Activated naive CD4-positive, alpha-beta T cell (primary cell): ENCODE measurements at regions not wholly inside any gene's neighbourhood (a gene's known extent, or its start where the extent isn't known, plus 50 kb on each side); places are given as distances from the start of the nearest gene placed in this dataset.
"Not testable (repeated sequence)": the region's sequence is repeated elsewhere in the genome, so short reads cannot be mapped to it uniquely, and the experiment has no call there.

Source experiments
- DNase-seq, 4 experiments: peaks; one replicate each; lab custom pipeline; 2025; lab: John Stamatoyannopoulos, UW

DNA sequence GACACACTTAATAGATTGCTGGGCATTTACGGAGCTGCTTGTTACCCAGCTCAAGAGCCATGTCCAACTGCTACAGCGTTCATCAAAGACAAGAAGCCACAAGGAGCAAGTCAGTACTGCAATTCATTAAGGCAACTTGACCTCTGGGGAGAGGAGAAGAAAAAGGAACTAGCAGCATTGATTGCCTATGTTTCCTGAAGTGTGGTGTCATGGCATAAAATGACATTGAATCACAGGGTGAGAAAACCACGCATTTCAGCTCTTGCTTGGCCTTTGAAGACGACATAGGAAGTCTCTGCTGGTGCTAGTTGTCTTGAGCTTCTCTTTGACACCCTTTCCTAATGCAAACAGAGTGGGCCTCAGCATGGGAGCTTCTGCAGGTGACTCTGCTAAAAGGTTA, 139.1 kb downstream of the CDH26 start:
- DNase-seq = no peak

DNA sequence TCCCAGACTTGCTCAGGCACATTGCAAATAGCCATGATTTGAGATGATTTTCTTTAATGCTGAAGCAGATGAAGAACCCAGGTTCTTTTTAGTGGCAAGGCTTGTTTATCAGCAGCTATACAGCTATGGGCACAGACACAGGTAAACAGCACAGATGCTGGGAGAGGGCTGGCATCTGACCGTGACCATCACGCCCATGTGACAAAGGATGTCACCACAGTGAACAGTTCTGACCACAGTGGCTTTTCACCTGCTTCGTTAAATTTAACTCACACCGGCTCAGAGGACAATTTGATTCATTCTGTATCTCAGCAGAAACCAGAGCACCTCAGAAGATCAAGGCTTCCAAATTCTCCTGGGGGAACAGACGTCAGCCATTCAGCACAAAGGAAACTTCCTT, 142.6 kb downstream of the CDH26 start:
- no peak for DNase-seq

DNA sequence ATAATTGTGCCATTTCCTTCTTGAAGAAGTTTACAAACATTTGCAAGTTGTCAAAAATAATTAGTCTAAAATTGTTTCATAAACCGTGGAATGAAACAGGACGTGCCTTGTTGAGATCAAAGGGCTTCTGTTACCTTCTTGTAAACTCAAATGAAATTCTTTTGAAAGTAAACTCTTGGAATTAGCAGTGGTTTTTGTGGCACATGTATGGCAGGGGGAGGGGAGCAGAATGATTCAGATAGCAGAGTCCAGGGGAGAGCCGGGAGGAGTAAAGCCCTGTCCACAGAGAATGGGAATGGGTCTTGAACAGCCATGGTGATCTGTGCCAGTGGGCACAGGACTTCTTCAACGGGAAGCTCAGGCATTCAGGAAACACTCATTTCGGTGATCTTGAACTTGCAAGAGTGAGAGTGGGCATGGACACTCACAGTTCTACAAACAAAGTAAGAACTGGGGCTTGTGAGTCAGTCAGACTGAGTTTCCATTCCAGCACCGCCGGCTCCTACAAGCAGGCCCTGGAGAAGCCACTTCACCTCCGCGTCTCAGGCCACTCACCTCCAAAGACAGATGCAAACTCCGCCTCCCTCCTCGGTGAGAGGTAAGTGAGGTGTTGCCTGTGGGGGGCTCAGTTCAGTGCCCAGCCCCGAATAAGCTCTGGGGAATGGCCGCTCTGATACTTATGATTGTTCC, 143.1 kb downstream of the CDH26 start:
- DNase-seq = no peak

DNA sequence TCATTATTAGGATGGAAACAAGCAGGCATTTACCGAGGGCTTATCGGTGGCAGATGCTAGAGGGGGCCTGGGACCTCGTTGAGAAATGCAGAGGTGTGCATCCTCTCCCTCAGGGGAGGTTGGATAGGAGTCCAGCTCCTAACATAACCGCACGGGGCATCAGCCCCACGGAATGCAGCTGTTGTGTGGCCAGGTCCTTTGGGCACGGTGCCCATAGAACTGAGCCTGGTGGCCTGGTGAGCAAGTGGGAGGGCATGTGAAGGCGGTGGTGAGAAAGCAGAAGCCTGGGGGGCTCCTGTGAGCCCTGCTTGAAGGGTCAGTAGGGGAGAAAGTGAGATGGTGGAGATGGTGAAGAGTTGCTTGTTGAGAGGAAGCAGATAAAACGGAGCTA, 143.7 kb downstream of the CDH26 start:
- no peak for DNase-seq

DNA sequence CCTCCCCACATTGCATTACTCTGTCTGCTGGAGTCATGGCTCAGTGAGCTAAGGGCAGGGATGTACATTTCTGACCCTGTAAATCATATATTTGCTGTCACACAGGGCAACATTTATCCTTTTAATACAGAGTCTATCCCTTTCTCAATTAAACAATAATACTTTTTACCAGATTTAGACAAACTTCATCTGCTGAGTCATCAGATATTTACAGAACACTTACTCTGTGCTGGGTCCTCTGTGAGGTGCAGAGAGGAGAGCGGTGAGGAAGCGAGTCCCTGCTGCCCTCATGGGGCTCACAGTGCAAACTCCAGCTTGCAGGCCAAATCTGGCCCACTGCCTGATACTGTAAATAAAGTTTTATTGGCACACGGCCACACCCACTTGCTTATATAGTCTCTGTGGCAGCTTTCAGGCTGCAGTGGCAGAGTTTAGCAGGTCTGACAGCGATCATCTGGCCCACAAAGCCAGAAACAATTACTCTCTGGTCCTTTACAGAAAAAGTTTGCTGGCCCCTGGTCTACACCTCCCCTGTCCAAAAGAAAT, 144.5 kb downstream of the CDH26 start:
- DNase-seq = no peak

DNA sequence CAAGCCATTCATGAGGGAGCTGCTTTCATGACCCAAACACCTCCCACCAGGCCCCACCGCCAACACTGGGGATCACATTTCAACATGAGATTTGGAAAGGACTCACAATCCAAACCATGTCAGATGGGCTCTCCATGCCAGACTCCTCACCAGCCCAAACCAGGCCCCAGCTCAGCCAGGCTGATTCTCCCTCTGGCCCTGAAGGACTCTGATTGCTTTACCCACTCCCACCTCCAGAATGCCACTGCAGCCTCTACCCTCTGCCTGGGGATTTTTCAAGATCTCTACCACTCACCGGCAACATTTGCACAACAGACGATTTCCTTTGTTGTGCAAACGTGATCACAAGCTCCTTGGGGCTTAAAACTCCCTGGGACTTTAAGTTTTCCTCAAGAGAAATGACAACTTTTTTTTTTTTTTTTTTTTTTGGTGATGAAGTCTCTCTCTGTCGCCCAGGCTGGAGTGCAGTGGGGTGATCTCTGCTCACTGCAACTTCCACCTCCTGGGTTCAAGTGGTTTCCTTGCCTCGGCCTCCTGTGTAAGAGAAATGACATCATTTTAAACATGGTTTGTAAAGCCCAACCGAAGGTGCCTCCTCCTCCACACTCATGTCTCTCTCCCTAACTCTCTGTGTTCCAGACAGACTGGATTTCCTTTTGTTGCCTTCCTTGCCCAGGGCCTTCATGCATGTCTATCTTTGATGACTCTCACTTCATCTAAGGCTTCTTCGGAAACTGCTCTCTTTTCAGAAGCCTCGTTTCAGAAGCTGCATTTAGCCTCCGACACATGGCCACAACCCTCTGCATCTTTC, 147.0 kb downstream of the CDH26 start:
- DNase-seq = no peak

DNA sequence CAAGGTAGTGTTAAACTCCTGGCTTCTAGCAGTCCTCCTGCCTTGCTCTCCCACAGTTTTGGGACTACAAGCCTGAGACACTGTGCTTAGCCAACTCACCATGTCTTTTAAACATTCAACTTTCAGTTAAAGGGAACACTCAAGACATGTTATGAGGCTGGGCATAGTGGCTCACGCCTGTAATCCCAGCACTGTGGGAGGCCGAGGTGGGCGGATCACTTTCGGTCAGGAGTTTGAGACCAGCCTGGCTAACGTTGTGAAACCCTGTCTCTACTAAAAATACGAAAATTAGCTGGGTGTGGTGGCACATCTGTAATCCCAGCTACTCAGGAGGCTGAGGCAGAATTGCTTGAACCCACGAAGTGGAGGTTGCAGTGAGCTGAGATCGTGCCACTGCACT, 148.0 kb downstream of the CDH26 start:
- DNase-seq = not testable (repeated sequence)

DNA sequence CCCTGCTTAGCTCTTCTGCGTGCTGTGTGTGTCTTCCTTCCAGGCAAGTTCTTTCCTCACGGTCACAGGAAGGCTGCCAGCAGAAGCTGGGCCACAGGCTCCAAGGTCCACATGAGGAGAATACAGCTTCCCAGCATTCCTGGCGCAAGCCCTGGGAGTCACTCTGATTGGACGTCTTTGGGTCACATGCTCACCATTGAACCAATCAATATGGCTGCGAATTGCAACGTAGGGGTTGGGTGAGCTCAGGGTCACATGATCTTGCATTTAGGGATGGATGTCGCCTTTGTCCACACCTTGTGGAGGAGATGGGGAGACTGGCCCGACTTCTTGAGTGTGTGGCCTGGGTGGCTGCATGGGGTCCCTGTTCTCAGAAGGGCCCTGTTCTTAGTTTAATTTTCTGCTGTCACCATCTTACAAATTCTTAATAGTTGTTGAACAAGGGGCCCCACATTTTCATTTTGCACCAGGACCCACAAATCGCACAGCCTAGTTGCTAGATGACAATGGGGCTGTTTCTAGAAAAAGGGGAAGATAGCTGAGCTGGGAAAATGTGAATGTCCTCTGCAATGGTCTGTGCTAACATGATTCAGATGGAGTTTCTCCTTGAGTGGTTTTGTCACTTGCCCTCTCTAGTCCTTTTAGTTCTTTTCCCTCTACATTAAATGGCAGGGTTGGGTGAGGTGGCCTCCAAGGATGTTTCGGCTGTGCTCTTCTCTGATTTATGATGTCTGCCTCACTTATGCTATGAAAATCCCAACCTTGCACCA, 149.6 kb downstream of the CDH26 start:
- no peak for DNase-seq

DNA sequence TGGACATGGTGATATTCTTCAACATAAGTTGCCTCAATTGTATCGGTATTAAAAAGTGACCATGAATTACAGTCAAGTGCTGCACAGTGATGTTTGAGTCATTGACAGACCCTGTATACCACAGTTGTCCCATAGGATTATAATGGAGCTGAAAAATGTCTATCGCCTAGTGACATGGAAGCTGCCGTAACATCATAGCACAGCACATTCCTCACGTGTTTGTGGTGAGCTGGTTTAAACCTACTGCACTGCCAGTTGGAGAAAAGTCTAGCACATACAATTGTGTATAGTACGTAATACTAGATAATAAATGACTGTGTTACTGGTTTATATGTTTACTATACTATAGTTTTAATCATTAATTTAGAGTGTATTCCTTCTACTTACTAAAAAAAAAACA, 150.2 kb downstream of the CDH26 start:
- DNase-seq = no peak

DNA sequence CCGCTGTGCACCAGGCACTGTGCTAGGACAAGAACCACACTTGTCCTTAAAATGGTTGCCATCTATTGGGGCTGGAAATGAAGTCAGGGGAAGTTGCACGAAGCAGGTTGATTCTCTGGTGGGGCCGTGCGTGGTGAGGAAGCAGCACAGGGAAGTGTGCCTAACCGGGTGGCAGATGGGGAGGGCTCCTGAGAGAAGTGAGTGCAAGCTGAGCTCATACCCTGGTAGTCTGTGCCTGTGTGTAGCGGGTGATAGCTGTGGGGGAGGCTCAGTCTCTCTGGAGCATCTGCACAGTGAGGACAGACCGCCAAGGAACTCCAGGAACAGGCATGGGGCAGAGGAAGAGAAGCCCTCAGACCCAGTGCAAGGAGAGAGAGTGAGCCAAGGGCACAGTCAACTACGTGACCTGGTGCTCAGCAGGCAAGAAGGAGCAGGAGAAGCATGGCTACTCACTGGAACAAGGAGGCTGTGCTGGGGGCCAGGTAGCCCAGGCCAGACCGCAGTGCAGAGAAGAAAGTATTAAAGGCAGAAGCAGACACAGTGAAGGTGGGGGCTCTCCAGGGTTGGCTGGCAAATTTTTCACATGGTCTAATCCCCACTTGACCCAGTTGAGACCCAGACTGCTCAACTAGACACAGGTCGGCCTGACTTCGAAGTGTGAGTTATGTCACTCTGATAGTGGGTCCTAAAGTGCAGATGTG, 155.0 kb downstream of the CDH26 start:
- DNase-seq = no peak

DNA sequence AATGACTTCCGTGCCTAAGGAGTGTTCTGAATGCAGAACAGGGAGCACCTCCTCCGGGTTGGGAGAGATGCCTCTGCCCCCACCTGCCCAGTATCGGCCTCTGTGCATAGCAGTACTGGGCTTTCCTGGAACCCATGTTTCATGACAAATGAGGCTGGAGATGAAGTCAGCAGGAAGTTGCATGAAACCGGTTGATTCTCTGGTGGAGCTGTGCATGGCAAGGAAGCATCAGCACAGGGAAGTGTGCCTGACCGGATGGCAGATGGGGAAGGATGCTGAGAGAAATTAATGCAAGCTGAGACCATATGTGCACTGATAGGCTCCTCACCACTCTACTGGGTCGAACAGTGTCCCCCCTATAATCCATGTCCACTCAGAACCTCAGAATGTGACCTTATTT, 155.5 kb downstream of the CDH26 start:
- no peak for DNase-seq

DNA sequence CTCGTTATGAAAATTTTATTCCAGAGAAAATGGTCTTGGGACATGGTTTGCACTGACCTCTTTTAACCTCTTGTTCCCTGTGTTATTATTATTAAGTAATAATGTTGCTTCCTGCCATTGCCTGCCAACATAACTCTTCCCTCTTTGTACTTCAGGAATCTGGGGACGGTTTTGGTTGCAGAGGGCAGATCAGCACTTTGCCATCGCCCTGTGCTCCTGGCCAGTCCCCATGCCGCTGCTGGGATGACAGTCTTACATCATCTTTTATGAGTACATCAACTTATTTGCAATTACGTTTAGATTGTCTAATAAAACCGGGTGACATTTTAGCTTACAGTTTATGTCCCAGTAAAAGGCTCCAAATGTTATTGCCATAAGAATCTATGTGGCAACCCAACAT, 157.2 kb downstream of the CDH26 start:
- DNase-seq = no peak

DNA sequence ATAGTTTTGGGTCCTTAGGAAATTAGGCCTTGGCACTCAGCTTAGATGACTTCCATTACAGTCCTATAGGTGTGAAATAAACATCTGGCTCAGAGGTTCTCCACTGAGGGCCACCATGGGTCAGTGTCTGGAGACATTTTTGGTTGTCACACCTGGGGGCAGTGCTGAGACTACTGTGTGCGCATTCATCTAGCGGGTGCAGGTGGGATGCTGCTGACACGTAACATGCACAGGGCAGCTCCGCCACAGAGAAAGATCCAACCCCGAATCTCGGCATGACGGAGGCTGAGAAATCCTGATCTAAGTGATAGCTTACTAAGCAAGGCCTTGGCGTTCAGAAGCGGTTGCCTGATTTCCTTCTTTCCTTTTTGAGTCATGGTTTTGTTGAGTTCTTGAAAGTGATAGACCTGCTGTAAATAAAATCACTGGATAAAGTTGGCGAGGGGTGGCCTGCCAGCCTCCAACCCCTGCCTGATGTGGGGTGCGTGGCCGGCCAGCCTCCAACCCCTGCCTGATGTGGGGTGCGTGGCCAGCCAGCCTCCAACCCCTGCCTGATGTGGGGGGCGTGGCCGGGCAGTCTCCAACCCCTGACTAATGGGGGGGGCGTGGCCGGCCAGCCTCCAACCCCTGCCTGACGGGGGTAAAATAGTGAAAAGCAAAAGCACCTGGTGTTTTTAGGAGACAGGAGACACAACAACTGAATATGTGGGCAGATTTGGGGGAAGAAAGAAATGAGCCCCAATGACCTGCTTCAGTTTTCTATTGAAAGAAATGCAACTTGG, 158.1 kb downstream of the CDH26 start:
- DNase-seq = no peak

DNA sequence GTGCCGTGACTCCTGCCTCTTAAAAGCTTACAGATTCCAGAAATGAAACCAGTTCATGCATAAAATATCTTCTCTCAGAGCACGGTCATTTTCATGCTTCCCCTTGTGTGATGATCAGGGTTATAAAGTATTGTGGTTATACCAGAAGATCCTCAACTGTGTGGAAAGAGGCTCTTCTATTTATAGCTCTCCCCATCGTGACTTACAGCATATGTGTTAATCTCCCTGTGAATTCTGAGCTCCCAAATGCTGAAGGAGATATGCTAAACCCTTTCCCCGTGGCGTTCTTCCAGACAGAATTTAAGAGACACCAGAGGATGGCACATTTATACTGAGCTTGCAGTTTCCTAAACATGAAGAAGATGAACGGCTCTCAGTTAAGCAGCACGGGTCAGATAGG, 158.8 kb downstream of the CDH26 start:
- no peak for DNase-seq

DNA sequence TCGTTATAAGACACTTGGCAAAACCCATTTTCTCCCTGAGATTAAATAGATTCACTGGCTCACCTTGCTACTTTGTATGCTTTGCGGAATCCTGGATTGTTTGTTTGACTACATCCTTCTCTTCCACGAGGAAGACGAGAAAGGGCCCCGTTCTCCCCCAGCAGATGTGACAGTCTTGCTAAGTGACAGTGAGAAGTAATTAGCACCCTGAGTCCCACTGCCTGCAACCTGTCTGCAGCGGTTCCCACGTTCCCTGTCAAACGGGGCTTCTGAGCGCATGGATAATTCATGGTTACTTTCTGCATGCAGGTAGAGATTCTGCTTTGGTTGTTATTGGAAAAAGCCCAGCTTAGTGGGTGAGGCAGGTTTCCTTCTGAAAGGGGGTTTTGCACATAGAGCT, 163.7 kb downstream of the CDH26 start:
- no peak for DNase-seq

DNA sequence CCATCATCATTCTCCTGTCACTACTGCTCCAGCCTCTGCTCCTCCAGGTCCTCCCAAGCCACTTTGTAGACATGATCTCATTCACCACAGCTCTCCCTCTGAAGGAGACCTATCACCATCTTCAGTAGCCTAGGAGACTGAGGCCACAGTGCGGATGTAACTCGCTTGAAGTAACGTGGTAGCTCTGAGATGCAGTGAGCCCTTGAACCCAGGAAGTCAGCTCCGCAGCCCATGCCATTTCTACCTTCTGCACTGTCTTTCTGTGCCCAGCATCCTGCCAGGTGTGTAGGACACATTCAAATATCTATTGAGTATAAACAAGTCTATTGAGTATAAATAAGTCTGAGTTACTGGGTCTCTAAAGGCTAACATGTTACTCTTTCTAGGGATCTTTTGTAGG, 164.4 kb downstream of the CDH26 start:
- DNase-seq = no peak

DNA sequence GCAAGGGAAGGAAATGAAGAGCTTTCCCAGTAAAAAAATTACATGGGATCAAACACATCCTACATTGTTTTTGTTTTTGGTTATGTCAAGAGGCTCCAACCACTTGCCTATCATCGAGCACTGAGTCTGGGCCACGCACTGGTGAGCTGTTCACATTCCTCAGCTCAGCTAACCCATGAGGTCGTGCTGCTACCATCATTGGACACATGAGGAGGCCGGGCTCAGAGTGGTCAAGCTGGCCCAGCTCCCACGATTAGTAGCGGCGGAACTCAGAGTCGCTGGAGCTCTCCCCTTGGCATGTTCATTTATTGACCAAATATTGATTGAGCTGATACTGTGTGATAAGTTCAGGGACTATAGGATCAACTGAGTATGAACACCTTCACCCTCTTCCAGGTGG, 164.9 kb downstream of the CDH26 start:
- no peak for DNase-seq

DNA sequence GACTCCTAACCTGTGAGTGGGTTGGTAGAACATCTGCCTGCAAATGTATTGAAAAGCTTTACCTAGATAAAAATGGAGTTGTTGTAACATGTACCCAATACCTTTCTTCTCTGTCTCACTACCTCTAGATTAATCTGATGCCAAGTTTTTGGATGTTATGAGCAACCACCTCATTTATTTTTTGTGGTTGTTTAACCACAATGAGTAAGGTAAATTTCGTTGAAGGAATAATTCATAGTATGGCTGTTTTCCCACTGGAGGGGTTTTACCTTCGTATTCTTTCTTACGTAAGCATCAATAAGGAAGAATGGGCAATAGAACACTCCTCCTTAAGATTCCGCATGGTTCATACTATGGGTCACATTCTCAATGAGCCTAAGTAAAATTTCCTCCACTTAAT, 165.4 kb downstream of the CDH26 start:
- DNase-seq = no peak

DNA sequence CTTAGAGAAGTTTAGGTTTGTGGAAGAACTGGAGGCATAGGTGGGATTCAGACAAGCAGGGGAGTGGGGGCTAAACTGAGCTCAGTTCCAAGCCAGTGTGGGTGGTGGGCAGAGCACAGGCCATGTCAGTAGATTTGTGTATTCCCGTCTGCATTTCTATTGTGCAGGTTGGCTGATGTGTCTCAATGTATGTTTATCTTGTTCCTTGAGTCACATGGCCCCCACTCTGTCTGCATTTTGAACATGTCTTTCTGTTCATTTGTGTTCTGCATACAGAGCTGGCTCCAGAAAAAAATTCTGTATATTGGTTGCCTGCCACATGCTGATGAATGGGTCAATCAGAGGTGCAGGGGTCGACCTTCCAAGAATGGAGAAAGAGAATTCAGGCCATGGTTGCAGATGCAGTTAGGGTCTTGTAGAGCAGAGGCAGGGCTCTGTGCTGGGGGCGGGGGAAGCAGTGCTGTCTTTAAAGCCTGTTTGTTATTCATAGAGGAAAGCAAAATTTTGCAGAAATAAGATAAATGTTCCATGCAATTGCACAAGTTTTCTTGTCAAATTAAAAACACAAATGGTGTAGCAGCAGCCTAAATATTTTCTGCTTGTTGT, 166.7 kb downstream of the CDH26 start:
- DNase-seq = no peak

DNA sequence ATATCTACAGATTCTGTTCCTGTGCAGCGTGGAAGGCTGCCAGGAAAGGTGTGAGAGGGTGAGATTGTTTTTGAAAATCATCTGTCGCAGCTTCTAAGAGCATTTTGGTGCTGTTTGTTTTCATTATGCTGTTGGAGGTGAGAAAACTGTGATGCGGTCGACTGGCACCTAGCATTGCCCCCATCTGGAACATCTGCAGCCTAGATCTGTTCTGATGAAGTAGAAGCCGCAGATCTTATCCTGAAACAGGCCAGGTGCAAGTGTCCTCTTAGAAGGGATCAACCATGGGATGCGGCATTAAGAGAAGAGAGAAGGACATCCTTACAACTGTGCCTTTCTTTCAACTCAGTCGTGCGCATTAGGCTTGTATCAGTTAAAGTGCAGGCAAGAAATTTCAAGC, 167.3 kb downstream of the CDH26 start:
- no peak for DNase-seq

DNA sequence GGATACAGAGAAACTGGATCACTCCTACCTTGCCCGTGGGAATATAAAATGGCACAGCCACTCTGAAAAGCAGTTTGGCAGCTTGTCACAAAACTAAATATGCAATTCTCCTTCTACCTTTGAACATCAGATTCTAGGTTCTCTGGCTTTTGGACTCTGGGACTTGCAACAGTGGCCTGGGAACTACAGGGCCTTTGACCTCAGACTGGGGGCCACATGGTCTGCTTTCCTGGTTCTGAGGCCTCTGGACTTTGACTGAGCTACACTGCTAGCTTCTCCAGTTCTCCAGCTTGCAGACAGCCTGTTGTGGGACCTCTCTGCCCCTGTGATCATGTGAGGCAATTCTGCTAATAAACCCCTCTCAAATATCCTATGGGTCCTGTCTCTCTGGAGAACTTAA, 168.8 kb downstream of the CDH26 start:
- DNase-seq = no peak
